Right lobe of liver (tissue), 6 donors: ENCODE measurements at regions not wholly inside any gene's neighbourhood (a gene's known extent, or its start where the extent isn't known, plus 50 kb on each side); places are given as distances from the start of the nearest gene placed in this dataset.

Experiments used
- ATAC-seq, 4 donors: fragments of 200-7000 bp; cut with Tn5 transposase; one replicate each; pipeline ENCODE4 v1.9.1; 2020; ENCODE audit warnings: mild to moderate bottlenecking in 4 of 4, moderate library complexity in 4 of 4
- DNase-seq, 3 donors: peaks; one replicate each; pipeline ENCODE4 v3.0.0-alpha.2; 2020
- H3K27ac ChIP-seq, 3 donors: fragments of 200-600 bp; one replicate each; pipeline ENCODE4 v1.8.0; 2022
- H3K27me3 ChIP-seq, 2 donors: fragments of 200-600 bp; one replicate each; pipeline ENCODE4 v1.8.0; 2022
- H3K36me3 ChIP-seq, 4 donors: fragments of 200-600 bp; sonication (generic) in 1 of 4; one replicate each; pipeline versions ENCODE4 v1.5.1 to v1.8.0; 2017 to 2022; ENCODE audit warnings: control low read depth in 1 of 4
- H3K4me1 ChIP-seq, 4 donors: fragments of 200-600 bp; sonication (generic) in 1 of 4; one replicate each; pipeline versions ENCODE4 v1.5.1 to v1.8.0; 2017 to 2022; ENCODE audit warnings: control low read depth in 1 of 4
- H3K4me3 ChIP-seq, 3 donors: fragments of 200-600 bp; one replicate each; pipeline ENCODE4 v1.8.0; 2022
- H3K9me3 ChIP-seq, 4 donors: fragments of 200-600 bp; sonication (generic) in 1 of 4; one replicate each; pipeline versions ENCODE4 v1.5.1 to v1.8.0; 2017 to 2022; ENCODE audit warnings: control low read depth in 1 of 4
- POLR2A ChIP-seq: fragments of 450-650 bp; IDR thresholded peaks from one replicate; pipeline ENCODE4 v1.6.1; 2017; ENCODE audit warnings: antibody characterized with exemption, mild to moderate bottlenecking
- WGBS: methylation state at CpG from one replicate; pipeline ENCODE4 v1.1.6; 2018; ENCODE audit warnings: low coverage, low lambda C conversion rate; ENCODE audit not compliant: insufficient coverage; ENCODE audit errors: missing lambda C conversion rate; 5-methylcytosine and 5-hydroxymethylcytosine counted together
- intact Hi-C, 2 donors: fragments of 100-400 bp; cut with DNase I; formaldehyde crosslinking; loops; one replicate each; pipeline versions ENCODE4 v1.11.2 to v1.14.1; 2022
- TF ChIP-seq, protein P1 (sequence below), 4 donors: fragments of 200-600 bp in 3 of 4; fragments of 450-650 bp in 1 of 4; IDR thresholded peaks; one replicate each; pipeline versions ENCODE4 v1.5.1 to v1.8.0; 2016 to 2022; ENCODE audit warnings: antibody characterized with exemption in 4 of 4, mild to moderate bottlenecking in 2 of 4
- donor health status: DM: no; HTN: yes; CAD: no.
- donor health status: DM: no; HTN: no; CAD: no.
- donor health status: DM: no; HTN: no; CAD: no.
- donor health status: DM: no; HTN: yes; CAD: no.
- donor health status: DM: no; HTN: yes; CAD: no.

DNA sequence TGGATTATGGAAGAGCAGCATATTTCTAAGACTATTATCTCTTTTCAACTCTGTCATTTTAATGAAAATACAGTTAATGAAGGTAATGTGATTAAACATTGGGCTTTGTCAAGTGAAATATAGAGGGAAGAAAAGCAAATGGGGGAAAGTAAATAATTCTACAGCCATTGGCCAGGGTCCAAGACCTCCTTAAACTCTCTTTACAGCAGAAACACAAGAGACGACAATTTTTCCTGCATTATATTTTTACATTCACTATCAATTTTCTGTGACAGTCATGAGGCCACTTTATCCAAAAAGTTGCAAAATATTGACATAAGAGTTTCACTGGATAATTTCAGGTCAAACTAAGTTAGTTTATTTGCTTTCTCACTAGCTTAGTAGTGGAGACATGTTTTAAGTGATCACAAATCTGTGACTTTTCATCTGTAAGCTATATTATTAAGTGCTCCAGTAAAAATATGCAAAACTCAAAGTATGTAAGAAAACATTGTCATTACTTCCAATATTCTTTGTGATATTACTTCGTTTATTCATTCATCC lies 385.9 kb upstream of the DPH6 start:
- H3K4me1 ChIP-seq = peaks cover 0 to 16% (median 2%) of the 10 kb centered on the region in 4 donors
- H3K27me3 ChIP-seq = no peaks in the 10 kb centered on the region
- 30% methylated on average over 2 of the region's 2 CpGs for WGBS
- peak overlapping the region in 1 of 3 donors; percentile 12 for H3K27ac ChIP-seq
- H3K9me3 ChIP-seq = no peaks in the 10 kb centered on the region
- TF ChIP-seq POLR2A = no peak
- TF ChIP-seq, protein P1, sequence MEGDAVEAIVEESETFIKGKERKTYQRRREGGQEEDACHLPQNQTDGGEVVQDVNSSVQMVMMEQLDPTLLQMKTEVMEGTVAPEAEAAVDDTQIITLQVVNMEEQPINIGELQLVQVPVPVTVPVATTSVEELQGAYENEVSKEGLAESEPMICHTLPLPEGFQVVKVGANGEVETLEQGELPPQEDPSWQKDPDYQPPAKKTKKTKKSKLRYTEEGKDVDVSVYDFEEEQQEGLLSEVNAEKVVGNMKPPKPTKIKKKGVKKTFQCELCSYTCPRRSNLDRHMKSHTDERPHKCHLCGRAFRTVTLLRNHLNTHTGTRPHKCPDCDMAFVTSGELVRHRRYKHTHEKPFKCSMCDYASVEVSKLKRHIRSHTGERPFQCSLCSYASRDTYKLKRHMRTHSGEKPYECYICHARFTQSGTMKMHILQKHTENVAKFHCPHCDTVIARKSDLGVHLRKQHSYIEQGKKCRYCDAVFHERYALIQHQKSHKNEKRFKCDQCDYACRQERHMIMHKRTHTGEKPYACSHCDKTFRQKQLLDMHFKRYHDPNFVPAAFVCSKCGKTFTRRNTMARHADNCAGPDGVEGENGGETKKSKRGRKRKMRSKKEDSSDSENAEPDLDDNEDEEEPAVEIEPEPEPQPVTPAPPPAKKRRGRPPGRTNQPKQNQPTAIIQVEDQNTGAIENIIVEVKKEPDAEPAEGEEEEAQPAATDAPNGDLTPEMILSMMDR (IDR thresholded peaks at IDR 0.05) = no peak
- H3K4me3 ChIP-seq = no peak overlapping the region
- intact Hi-C loops = no loop called here
- ATAC-seq (peak; percentile 68 to 83 (median 72)), DNase-seq (no peak)
- no peaks in the 10 kb centered on the region for H3K36me3 ChIP-seq

DNA sequence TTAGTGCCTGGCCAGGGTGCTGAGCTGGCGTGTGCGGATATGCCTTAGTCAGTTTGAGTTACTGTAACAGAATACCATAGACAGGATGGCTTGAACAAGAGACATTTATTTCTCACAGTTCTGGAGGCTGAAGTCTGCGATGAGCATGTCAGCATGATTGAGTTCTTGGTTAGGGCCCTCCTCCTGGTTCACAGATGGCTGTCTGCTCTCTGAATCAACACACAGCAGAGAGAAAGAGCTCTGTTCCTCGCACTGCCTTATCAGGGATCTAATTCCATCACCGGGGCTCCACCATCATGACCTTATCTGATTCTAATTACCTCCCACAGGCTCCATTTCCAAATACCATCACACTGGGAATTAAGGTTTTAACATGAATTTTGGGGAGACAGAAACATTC lies 386.6 kb upstream of the DPH6 start:
- DNase-seq (no peak), ATAC-seq (no peak)
- Histone ChIP-seq H3K4me3 (no peak overlapping the region), H3K27me3 (no peaks in the 10 kb centered on the region), H3K4me1 (peaks cover 0 to 16% (median 2%) of the 10 kb centered on the region in 4 donors), H3K9me3 (no peaks in the 10 kb centered on the region), H3K36me3 (no peaks in the 10 kb centered on the region), H3K27ac (no peak overlapping the region)
- intact Hi-C loops = no loop called here
- TF ChIP-seq POLR2A = no peak
- TF ChIP-seq, protein P1 (IDR thresholded peaks at IDR 0.05) = no peak
- 81% methylated on average over 4 of the region's 5 CpGs for WGBS

DNA sequence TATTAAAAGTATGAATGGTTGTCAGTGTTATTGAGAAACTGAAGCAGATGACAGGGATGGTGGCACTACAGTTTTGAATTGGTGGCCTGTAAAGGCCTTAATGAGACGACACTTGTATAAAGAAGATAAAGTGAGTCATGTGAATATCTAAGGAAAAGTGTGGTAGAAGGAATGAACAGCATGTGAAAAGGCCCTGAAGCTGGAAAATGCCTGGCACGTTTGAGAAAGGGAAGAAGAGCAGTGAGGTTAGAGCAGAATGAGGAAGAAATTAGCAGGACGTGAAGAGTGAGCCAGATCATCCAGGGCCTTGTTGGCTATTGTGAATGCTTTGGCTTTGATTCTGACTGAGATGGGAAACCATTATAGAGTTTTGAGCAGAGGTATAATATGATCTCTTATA lies 387.6 kb upstream of the DPH6 start:
- Histone ChIP-seq H3K27ac (no peak overlapping the region), H3K4me3 (no peak overlapping the region), H3K27me3 (no peaks in the 10 kb centered on the region), H3K36me3 (no peaks in the 10 kb centered on the region), H3K9me3 (no peaks in the 10 kb centered on the region), H3K4me1 (peaks cover 0 to 16% (median 2%) of the 10 kb centered on the region in 4 donors)
- TF ChIP-seq POLR2A = no peak
- TF ChIP-seq, protein P1 (IDR thresholded peaks at IDR 0.05) = no peak
- intact Hi-C loops = no loop called here
- ATAC-seq (no peak), DNase-seq (no peak)
- WGBS = 80% methylated on average over 3 of the region's 3 CpGs

DNA sequence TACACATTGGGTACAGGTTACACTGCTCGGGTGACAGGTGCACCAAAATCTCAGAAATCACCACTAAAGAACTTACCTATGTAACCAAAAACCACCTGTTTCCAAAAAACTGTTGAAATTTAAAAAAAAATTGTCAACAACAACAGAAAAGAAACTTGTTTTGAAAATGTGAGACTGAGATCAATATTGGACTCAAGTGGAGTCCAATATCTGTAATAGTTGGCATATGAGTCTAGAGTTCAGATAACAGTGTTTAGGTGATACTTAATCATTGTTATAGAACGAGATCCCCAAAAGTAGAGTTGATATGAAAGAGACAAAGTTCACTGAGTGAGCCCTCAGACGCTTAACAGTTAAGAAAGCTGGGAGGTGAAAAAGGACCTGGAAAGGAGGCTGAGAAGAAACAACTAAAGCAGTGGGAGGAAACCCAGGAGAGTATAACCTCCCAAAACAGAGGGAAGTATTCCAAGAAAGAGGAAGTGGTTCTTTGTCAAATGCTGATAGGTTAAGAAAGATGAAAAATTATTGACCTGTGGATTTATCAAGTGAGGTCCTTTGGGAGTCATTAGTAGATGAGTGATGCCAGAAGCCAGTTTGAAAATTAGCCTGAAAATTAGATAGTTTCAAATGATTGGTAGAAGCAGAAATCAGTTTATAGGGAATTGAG lies 388.6 kb upstream of the DPH6 start:
- TF ChIP-seq, protein P1 (IDR thresholded peaks at IDR 0.05) = no peak
- no peak for TF ChIP-seq POLR2A
- ATAC-seq (peak in 2 of 4 donors; percentile 26 to 29), DNase-seq (no peak)
- Histone ChIP-seq H3K27me3 (no peaks in the 10 kb centered on the region), H3K9me3 (no peaks in the 10 kb centered on the region), H3K4me3 (no peak overlapping the region), H3K27ac (no peak overlapping the region), H3K36me3 (no peaks in the 10 kb centered on the region), H3K4me1 (peaks cover 0 to 16% (median 2%) of the 10 kb centered on the region in 4 donors)
- intact Hi-C loops = no loop called here
- WGBS = 52% methylated on average over 3 of the region's 3 CpGs
